ENCODE measurements at regions not wholly inside any gene's neighbourhood (a gene's known extent, or its start where the extent isn't known, plus 50 kb on each side); places are given as distances from the start of the nearest gene placed in this dataset.

GRCh38 chrX:9158611-9159010 lies 124.7 kb upstream of the FAM9B start:
- no peak for DNase-seq (ENCODE audit: low read depth)

GRCh38 chrX:9160698-9161329 lies 126.9 kb upstream of the FAM9B start:
- H3K4me3 ChIP-seq (ENCODE audit: low read length): no peak overlapping the region
- no peak for DNase-seq (ENCODE audit: low read depth)
- no peak for TF ChIP-seq CTCF (conservative IDR thresholded peaks at IDR 0.05; ENCODE audit: low read depth, low read length)

More at GRCh38 chrX:9158611-9159010, 124.7 kb upstream of the FAM9B start:
- no peak overlapping the region for H3K4me3 ChIP-seq (ENCODE audit: low read length)
- no peak for TF ChIP-seq CTCF (conservative IDR thresholded peaks at IDR 0.05; ENCODE audit: low read depth, low read length)

GRCh38 chrX:9162698-9163097 lies 128.8 kb upstream of the FAM9B start:
- TF ChIP-seq CTCF (conservative IDR thresholded peaks at IDR 0.05; ENCODE audit: low read depth, low read length): no peak
- H3K4me3 ChIP-seq (ENCODE audit: low read length): no peak overlapping the region
- DNase-seq (ENCODE audit: low read depth): no peak

- TF ChIP-seq CTCF (conservative IDR thresholded peaks at IDR 0.05; ENCODE audit: low read depth, low read length): no peak
- no peak overlapping the region for H3K4me3 ChIP-seq (ENCODE audit: low read length)
- no peak for DNase-seq (ENCODE audit: low read depth)
Measured at GRCh38 chrX:9163214-9163709, 129.3 kb upstream of the FAM9B start.

GRCh38 chrX:9164086-9164485 lies 130.2 kb upstream of the FAM9B start:
- TF ChIP-seq CTCF (conservative IDR thresholded peaks at IDR 0.05; ENCODE audit: low read depth, low read length): no peak
- DNase-seq (ENCODE audit: low read depth): no peak
- no peak overlapping the region for H3K4me3 ChIP-seq (ENCODE audit: low read length)

- TF ChIP-seq CTCF (conservative IDR thresholded peaks at IDR 0.05; ENCODE audit: low read depth, low read length): no peak
- H3K4me3 ChIP-seq (ENCODE audit: low read length): no peak overlapping the region
- DNase-seq (ENCODE audit: low read depth): peak; percentile 60
Measured at GRCh38 chrX:9164533-9165426, 130.9 kb upstream of the FAM9B start.
